ENCODE measurements at regions not wholly inside any gene's neighbourhood (a gene's known extent, or its start where the extent isn't known, plus 50 kb on each side); places are given as distances from the start of the nearest gene placed in this dataset.
A peak's percentile ranks its signal among the peaks of the same experiment; 100 is the strongest.

GRCh38 chr6:119562168-119562567 lies 212.6 kb upstream of the MAN1A1 start:
- Histone ChIP-seq H3K9ac (ENCODE audit: low read length) (no peak overlapping the region), H3K9me3 (ENCODE audit: control insufficient read depth, low read length) (no peaks in the 10 kb centered on the region), H3K4me3 (ENCODE audit: low read length) (no peak overlapping the region), H3K27me3 (replicated peaks; ENCODE audit: control insufficient read depth, insufficient read depth, low read length) (no peaks in the 10 kb centered on the region), H3K36me3 (ENCODE audit: control insufficient read depth, insufficient read depth, low read length, severe bottlenecking) (no peaks in the 10 kb centered on the region), H3K4me1 (ENCODE audit: control insufficient read depth, insufficient read depth, low read length) (no peaks in the 10 kb centered on the region)
- DNase-seq (ENCODE audit: low read depth): no peak

GRCh38 chr6:119559586-119559985 lies 210.0 kb upstream of the MAN1A1 start:
- no peak for DNase-seq (ENCODE audit: low read depth)
- no peak overlapping the region for H3K9ac ChIP-seq (ENCODE audit: low read length)
- H3K9me3 ChIP-seq (ENCODE audit: control insufficient read depth, low read length): no peaks in the 10 kb centered on the region
- no peak overlapping the region for H3K4me3 ChIP-seq (ENCODE audit: low read length)
- no peaks in the 10 kb centered on the region for H3K36me3 ChIP-seq (ENCODE audit: control insufficient read depth, insufficient read depth, low read length, severe bottlenecking)
- no peaks in the 10 kb centered on the region for H3K4me1 ChIP-seq (ENCODE audit: control insufficient read depth, insufficient read depth, low read length)
- no peaks in the 10 kb centered on the region for H3K27me3 ChIP-seq (replicated peaks; ENCODE audit: control insufficient read depth, insufficient read depth, low read length)

- no peak overlapping the region for H3K9ac ChIP-seq (ENCODE audit: low read length)
- H3K4me3 ChIP-seq (ENCODE audit: low read length): no peak overlapping the region
- H3K4me1 ChIP-seq (ENCODE audit: control insufficient read depth, insufficient read depth, low read length): peaks cover under 1% of the 10 kb centered on the region
- DNase-seq (ENCODE audit: low read depth): no peak
- H3K9me3 ChIP-seq (ENCODE audit: control insufficient read depth, low read length): no peaks in the 10 kb centered on the region
- no peaks in the 10 kb centered on the region for H3K36me3 ChIP-seq (ENCODE audit: control insufficient read depth, insufficient read depth, low read length, severe bottlenecking)
- H3K27me3 ChIP-seq (replicated peaks; ENCODE audit: control insufficient read depth, insufficient read depth, low read length): no peaks in the 10 kb centered on the region
These were observed 207.7 kb upstream of the MAN1A1 start for GRCh38 chr6:119557239-119557638.

GRCh38 chr6:119552021-119552420 lies 202.5 kb upstream of the MAN1A1 start:
- no peaks in the 10 kb centered on the region for H3K27me3 ChIP-seq (replicated peaks; ENCODE audit: control insufficient read depth, insufficient read depth, low read length)
- no peak for DNase-seq (ENCODE audit: low read depth)
- H3K36me3 ChIP-seq (ENCODE audit: control insufficient read depth, insufficient read depth, low read length, severe bottlenecking): no peaks in the 10 kb centered on the region
- no peaks in the 10 kb centered on the region for H3K9me3 ChIP-seq (ENCODE audit: control insufficient read depth, low read length)
- H3K9ac ChIP-seq (ENCODE audit: low read length): no peak overlapping the region
- no peak overlapping the region for H3K4me3 ChIP-seq (ENCODE audit: low read length)
- peaks cover 6% of the 10 kb centered on the region for H3K4me1 ChIP-seq (ENCODE audit: control insufficient read depth, insufficient read depth, low read length)

GRCh38 chr6:119547024-119547423 lies 197.5 kb upstream of the MAN1A1 start:
- no peak for DNase-seq (ENCODE audit: low read depth)

GRCh38 chr6:119545245-119545644 lies 195.7 kb upstream of the MAN1A1 start:
- no peaks in the 10 kb centered on the region for H3K27me3 ChIP-seq (replicated peaks; ENCODE audit: control insufficient read depth, insufficient read depth, low read length)
- no peak overlapping the region for H3K4me3 ChIP-seq (ENCODE audit: low read length)
- no peaks in the 10 kb centered on the region for H3K9me3 ChIP-seq (ENCODE audit: control insufficient read depth, low read length)
- no peaks in the 10 kb centered on the region for H3K36me3 ChIP-seq (ENCODE audit: control insufficient read depth, insufficient read depth, low read length, severe bottlenecking)
- H3K9ac ChIP-seq (ENCODE audit: low read length): no peak overlapping the region
- DNase-seq (ENCODE audit: low read depth): no peak
- peaks cover 24% of the 10 kb centered on the region for H3K4me1 ChIP-seq (ENCODE audit: control insufficient read depth, insufficient read depth, low read length)

More at GRCh38 chr6:119547024-119547423, 197.5 kb upstream of the MAN1A1 start:
- Histone ChIP-seq H3K27me3 (replicated peaks; ENCODE audit: control insufficient read depth, insufficient read depth, low read length) (no peaks in the 10 kb centered on the region), H3K9ac (ENCODE audit: low read length) (no peak overlapping the region), H3K36me3 (ENCODE audit: control insufficient read depth, insufficient read depth, low read length, severe bottlenecking) (no peaks in the 10 kb centered on the region), H3K4me1 (ENCODE audit: control insufficient read depth, insufficient read depth, low read length) (peaks cover 12% of the 10 kb centered on the region), H3K9me3 (ENCODE audit: control insufficient read depth, low read length) (no peaks in the 10 kb centered on the region), H3K4me3 (ENCODE audit: low read length) (no peak overlapping the region)

- Histone ChIP-seq H3K9ac (ENCODE audit: low read length) (no peak overlapping the region), H3K4me3 (ENCODE audit: low read length) (no peak overlapping the region), H3K9me3 (ENCODE audit: control insufficient read depth, low read length) (no peaks in the 10 kb centered on the region), H3K27me3 (replicated peaks; ENCODE audit: control insufficient read depth, insufficient read depth, low read length) (no peaks in the 10 kb centered on the region), H3K4me1 (ENCODE audit: control insufficient read depth, insufficient read depth, low read length) (peaks cover 25% of the 10 kb centered on the region), H3K36me3 (ENCODE audit: control insufficient read depth, insufficient read depth, low read length, severe bottlenecking) (no peaks in the 10 kb centered on the region)
- DNase-seq (ENCODE audit: low read depth): no peak
These were observed 195.0 kb upstream of the MAN1A1 start for GRCh38 chr6:119544325-119545175.

GRCh38 chr6:119543332-119543731 lies 193.8 kb upstream of the MAN1A1 start:
- Histone ChIP-seq H3K4me3 (ENCODE audit: low read length) (no peak overlapping the region), H3K36me3 (ENCODE audit: control insufficient read depth, insufficient read depth, low read length, severe bottlenecking) (no peaks in the 10 kb centered on the region), H3K9ac (ENCODE audit: low read length) (no peak overlapping the region), H3K4me1 (ENCODE audit: control insufficient read depth, insufficient read depth, low read length) (peaks cover 25% of the 10 kb centered on the region), H3K9me3 (ENCODE audit: control insufficient read depth, low read length) (no peaks in the 10 kb centered on the region), H3K27me3 (replicated peaks; ENCODE audit: control insufficient read depth, insufficient read depth, low read length) (no peaks in the 10 kb centered on the region)
- DNase-seq (ENCODE audit: low read depth): no peak

- no peak for DNase-seq (ENCODE audit: low read depth)
- Histone ChIP-seq H3K4me3 (ENCODE audit: low read length) (peak overlapping the region; percentile 57), H3K27me3 (replicated peaks; ENCODE audit: control insufficient read depth, insufficient read depth, low read length) (no peaks in the 10 kb centered on the region), H3K4me1 (ENCODE audit: control insufficient read depth, insufficient read depth, low read length) (peaks cover 25% of the 10 kb centered on the region), H3K9me3 (ENCODE audit: control insufficient read depth, low read length) (no peaks in the 10 kb centered on the region), H3K9ac (ENCODE audit: low read length) (no peak overlapping the region), H3K36me3 (ENCODE audit: control insufficient read depth, insufficient read depth, low read length, severe bottlenecking) (no peaks in the 10 kb centered on the region)
These were observed 192.5 kb upstream of the MAN1A1 start for GRCh38 chr6:119542037-119542436.

GRCh38 chr6:119541132-119541905 lies 191.8 kb upstream of the MAN1A1 start:
- Histone ChIP-seq H3K36me3 (ENCODE audit: control insufficient read depth, insufficient read depth, low read length, severe bottlenecking) (no peaks in the 10 kb centered on the region), H3K27me3 (replicated peaks; ENCODE audit: control insufficient read depth, insufficient read depth, low read length) (no peaks in the 10 kb centered on the region), H3K9me3 (ENCODE audit: control insufficient read depth, low read length) (no peaks in the 10 kb centered on the region), H3K9ac (ENCODE audit: low read length) (peak overlapping the region; percentile 70), H3K4me3 (ENCODE audit: low read length) (peak overlapping the region; percentile 57), H3K4me1 (ENCODE audit: control insufficient read depth, insufficient read depth, low read length) (peaks cover 25% of the 10 kb centered on the region)
- DNase-seq (ENCODE audit: low read depth): peak; percentile 98

GRCh38 chr6:119540417-119540816 lies 190.9 kb upstream of the MAN1A1 start:
- Histone ChIP-seq H3K27me3 (replicated peaks; ENCODE audit: control insufficient read depth, insufficient read depth, low read length) (no peaks in the 10 kb centered on the region), H3K36me3 (ENCODE audit: control insufficient read depth, insufficient read depth, low read length, severe bottlenecking) (no peaks in the 10 kb centered on the region), H3K4me3 (ENCODE audit: low read length) (no peak overlapping the region), H3K9ac (ENCODE audit: low read length) (no peak overlapping the region), H3K9me3 (ENCODE audit: control insufficient read depth, low read length) (no peaks in the 10 kb centered on the region), H3K4me1 (ENCODE audit: control insufficient read depth, insufficient read depth, low read length) (peaks cover 25% of the 10 kb centered on the region)
- DNase-seq (ENCODE audit: low read depth): no peak

Measured in adipocyte (in vitro differentiated cells).